Mesenteric fat pad (tissue), 1 donor: ENCODE measurements at regions not wholly inside any gene's neighbourhood (a gene's known extent, or its start where the extent isn't known, plus 50 kb on each side); places are given as distances from the start of the nearest gene placed in this dataset.

Source experiments
- DNase-seq: peaks from one replicate; pipeline ENCODE4 v3.0.0-alpha.2; 2020; ENCODE audit warnings: low spot score
- donor health status: DM: yes; HTN: yes; CAD: no.

DNA sequence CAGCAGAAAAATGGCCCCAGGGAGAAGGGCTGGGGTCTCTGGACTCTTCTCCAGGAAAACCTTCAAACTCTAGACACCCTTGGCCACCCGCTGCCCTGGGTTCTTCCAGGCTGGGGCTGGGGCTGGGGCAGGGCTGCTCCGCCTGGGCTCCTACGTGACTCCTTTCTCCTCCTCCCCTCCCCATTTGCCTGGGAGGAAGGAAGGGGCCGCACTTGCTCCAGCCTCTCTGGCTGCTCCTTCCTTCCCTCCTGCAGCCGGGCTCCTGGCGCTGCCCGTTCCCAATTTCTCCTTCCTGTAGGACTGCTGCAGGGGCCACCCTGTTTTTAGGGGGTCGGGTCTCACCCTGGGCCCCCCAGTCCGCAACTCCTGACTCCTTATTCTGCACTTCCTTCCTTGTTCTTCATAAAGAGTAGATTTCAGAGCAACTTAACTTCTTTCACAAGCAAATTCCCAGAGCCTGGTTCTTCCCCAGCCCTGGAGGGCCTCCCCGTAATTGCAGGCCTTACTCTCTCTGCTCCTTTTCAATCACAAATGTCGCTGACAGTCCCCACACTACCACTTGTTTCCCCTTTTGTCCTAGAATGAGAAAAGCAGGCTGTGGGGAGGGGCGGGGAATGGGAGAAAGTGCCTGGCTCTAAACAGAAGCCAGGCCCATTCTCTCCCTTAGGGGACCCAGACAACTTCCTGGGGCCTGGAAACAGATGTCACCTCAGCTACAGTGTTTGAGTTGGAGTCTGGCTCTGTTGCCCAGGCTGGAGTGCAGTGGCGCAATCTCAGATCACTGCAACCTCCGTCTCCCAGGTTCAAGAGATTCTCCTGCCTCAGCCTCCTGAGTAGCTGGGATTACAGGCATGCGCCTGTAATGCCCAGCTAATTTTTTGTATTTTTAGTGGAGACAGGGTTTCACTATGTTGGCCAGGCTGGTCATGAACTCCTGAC is 137.8 kb downstream of the ENGASE start:
- DNase-seq = no peak

DNA sequence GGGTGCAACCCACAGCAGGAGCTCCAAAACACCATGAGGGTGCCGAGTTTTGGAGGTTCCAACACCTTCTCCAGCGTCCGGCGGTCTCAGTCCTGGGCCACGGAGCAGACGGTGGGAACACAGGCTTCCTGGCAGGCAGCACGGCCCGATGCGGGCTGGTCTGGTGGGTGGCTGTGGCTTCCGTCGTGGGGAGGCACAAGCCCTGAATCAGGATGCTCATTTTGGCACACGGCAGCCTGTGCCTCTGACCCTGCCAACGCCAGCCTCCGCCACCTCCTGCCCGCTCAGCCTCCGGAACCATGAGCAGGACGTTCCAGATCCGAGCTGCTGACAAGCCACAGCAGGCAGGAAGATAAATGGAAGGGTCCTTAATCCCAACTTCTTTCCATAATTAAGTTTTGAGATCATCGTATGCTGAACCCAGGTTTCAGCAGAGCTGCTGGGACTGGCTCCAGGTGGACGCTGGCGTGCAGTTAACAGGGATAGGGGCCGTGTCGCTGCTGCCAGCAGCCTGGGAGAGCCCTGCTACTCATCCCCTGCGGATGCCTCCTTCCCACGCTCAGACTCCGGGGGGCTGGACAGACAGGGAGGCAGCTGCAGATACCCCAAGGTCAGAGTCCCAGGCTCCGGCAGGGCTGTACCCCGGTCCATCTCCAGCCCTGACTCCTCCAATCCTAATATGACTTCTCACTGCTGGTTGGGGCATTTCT is 136.6 kb downstream of the ENGASE start:
- DNase-seq = no peak

DNA sequence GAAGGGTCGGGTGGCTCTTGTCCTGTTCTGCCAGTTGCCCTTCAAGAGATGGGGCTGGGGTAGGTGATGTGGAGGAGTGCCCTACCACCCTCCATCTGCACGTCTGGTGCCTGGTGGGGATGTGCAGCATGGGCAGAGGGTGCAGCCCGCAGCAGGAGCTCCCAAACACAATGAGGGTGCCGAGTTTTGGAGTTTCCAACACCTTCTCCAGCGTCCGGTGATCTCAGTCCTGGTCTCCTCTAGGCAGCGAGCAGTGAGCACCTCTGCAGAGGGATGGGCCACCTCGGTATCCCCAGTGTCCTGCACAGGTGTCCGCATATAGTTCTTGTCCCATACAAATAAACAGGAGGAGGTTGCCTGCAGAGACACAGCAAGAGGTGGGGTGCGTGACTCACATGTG is 136.0 kb downstream of the ENGASE start:
- DNase-seq = no peak

DNA sequence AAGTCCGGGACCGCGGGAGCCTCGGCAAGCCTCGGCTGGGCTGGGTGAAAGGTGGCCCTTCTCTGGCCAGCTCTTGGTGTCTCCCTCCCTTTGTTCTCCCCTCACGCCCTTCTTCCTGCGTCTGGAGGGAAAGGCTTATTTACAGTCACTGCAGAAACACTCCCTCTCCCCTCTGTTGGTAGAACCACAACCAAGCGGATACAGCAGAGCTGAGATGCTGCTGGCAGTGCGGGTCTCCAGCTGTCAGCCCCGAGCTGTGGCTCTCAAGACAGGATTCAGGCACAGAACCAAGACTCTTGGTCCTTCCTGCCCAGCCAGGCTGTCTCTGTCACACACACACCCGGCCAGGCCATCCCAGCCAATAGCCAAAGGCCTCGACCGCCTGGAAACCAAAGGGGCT is 133.3 kb downstream of the ENGASE start:
- DNase-seq = no peak

GRCh38 chr17:79205688-79206205 is 131.1 kb downstream of the ENGASE start:
- no peak for DNase-seq

DNA sequence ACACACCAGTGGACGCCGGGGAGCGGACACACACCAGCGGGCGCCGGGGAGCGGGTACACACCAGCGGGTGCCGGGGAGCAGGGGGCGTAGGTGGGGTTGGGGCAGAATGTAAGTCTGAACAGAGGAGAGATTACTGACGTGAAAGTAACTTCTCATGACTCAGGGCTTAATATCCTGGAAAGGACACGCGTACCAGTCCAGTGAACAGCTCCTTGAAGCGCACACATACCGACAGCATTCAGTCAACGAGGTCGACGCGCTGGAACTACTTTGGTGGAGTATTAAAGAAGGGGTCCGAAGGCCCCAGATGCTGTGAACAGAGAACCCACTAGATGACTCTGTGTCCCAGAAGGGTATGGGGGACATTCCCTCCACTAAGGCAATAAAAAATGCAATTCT is 129.6 kb downstream of the ENGASE start:
- no peak for DNase-seq

GRCh38 chr17:79203657-79204056 is 129.0 kb downstream of the ENGASE start:
- DNase-seq = no peak

- no peak for DNase-seq
Observed at GRCh38 chr17:79203016-79203415, 128.4 kb downstream of the ENGASE start.

DNA sequence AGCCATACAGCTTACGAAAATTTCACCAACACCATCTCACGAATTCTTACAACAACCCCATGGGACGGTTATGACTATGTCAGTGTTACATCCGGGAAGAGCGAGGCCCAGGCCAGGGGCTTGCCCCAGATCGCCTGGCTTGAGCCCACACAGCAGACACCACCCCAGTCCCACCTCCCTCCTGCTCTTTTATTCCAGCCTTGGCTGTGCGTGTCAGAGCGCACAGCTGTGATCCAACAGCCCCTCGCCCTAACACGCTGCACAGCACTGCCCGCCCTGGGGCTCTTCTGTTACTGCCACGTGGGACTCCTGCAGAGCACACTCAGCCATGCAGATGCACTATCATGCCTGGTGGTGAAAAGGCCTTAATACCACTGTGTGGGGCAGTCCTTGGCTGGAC is 127.9 kb downstream of the ENGASE start:
- no peak for DNase-seq

DNA sequence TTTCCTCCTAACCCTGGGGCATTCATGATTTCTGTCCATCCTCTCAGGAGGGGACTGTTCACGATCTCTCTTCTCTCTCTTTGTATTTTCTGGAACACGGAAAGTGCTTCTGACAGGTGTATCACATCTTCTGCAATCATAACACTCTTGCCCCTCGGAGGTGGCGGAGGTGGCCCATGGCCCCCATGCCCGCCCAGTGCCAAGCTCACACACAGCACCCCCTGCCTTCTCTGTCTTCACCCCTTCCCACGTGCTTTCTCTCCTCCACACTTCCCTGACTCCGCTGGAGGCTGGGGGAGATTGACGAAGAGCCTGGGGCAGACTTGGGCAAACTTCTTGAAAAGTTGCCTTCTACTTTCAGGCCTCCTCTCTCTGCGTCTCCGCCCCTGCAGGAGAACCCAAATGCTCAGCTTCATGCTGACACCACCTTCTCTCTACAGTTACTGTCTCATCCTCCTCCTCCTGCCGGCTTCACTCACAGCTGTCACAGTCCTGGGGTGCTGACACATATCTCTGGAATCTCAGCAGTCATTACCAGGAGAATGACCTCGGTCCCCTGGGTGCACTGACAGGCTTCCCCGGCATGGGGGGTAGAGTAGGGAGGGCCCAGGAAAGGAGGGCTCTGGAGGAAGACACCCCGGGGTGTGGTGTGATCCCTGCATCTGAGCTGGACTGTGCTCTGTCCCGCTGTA is 127.1 kb downstream of the ENGASE start:
- no peak for DNase-seq

- no peak for DNase-seq
Observed at GRCh38 chr17:79201119-79201518, 126.5 kb downstream of the ENGASE start.

DNA sequence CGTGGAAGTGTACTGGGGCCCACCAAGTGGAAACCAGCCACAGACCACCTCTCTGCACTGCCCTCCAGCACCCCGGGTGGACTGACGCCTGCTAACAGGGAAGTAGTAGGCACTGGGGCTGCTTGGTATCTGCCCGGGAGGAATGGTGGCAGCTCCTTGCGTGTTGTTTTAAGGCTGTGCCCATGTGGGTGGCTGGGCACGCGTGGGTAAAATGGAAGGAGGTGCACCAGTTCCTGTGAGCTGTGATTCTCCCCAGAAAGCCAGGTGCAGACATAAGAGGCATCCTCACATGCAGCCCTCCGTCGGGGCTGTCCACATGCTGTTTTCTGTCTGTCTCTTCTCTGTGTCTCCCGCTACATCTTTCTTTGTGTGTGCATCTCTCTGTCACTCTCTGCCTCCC is 122.3 kb downstream of the ENGASE start:
- DNase-seq = no peak

- DNase-seq = no peak
Observed at GRCh38 chr17:79192503-79193351, 118.1 kb downstream of the ENGASE start.

DNA sequence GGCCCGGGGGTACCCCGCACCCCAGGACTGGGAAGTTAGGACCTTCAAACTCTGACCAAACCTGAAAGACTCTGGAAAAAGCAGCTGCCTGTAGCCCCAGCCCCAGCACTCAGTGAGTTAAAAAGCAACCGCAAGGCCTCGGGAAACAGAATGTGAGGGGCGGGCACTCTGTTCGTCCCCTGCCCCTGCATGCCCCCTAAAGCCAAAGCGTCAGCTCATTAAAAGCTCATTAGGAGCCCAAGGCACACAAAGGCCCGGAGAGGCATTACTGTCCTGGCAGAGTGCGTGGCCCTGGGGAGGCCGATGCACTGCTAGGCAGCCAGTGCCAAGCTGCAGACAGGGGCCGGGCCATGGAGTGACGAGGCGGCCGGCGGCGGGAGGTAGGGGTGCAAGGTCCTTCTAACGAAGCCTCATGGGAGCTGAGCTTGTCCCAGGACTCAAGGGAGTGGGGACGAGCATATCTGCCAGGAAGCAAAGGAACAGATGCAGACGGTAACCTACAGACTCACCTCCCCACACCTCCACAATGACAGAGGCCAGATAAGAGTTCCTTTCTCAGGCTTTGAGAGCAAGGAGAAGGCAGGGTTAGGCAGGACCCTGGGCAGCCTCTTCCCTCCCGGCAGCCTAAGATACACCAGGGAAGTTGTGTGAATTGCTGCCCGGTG is 116.8 kb downstream of the ENGASE start:
- DNase-seq = no peak

GRCh38 chr17:79189305-79189704 is 114.7 kb downstream of the ENGASE start:
- no peak for DNase-seq

- DNase-seq = no peak
Observed at GRCh38 chr17:79188685-79189084, 114.1 kb downstream of the ENGASE start.

GRCh38 chr17:79188048-79188447 is 113.4 kb downstream of the ENGASE start:
- DNase-seq = no peak

DNA sequence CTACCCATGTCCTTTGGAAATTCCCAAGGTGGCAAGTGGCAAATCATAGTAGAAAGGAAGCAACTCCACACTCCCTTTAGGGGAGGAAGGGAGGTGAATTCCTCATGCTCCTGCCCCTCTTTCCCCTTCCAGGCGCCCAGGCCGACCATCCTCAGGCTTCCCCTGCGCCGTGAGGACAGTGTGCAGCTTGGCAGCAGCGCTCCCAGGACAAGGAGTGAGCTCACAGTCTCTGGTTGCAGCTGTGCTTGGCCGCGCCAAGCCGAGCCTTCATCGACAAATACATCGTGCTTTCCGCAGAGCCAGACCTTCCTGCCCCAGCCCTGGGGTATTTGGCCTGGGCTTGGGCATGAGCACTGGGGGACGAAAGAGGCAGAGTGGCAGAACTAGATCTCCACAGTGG is 112.6 kb downstream of the ENGASE start:
- no peak for DNase-seq

- DNase-seq = no peak
Observed at GRCh38 chr17:79186406-79186805, 111.8 kb downstream of the ENGASE start.

DNA sequence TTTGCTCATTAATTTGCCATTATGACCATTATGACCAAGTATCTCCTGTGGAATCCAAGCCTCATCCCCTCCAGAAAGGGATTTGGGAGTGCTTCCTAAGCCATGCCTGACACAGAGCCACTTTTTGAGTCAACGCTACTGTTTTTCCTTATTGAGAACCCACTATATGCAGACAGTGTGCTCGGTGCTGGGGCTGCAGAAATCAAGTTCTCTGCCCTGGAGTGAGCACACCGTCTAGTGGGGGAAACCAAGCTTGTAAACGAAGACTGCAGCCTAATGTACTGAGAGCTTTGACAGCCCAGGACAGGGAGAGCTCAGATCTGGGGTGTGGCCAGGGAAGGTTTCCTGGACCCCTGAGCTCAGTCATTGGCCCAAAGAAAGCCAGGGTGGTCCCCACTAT is 111.0 kb downstream of the ENGASE start:
- DNase-seq = no peak
